HG03432 (cell line): ENCODE measurements at regions not wholly inside any gene's neighbourhood (a gene's known extent, or its start where the extent isn't known, plus 50 kb on each side); places are given as distances from the start of the nearest gene placed in this dataset.

ENCODE experiments used
- ATAC-seq: cut with Tn5 transposase; IDR thresholded peaks from one replicate; pipeline ENCODE4 v1.9.1; 2021; ENCODE audit warnings: mild to moderate bottlenecking, moderate library complexity; ENCODE audit not compliant: unreplicated experiment

DNA sequence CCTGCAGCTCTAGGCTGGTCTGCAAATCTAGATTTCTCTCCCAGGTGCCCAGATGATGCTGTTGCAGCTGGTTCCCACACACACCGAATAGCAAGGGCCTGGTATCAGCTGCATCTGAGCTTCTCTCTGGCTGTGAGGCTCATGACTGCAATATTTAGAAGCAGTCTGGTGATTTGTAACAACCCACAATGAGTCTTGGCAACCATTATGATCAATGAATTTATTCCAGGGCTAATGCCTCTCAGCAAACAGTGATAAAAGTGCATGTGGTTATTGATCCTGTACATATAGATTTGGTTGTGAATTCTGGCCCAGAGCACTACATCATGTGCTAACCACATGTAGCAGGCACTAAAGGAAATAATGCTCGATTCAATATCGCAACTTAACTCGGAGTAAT is 114.3 kb downstream of the ASCL4 start:
- ATAC-seq: no peak

DNA sequence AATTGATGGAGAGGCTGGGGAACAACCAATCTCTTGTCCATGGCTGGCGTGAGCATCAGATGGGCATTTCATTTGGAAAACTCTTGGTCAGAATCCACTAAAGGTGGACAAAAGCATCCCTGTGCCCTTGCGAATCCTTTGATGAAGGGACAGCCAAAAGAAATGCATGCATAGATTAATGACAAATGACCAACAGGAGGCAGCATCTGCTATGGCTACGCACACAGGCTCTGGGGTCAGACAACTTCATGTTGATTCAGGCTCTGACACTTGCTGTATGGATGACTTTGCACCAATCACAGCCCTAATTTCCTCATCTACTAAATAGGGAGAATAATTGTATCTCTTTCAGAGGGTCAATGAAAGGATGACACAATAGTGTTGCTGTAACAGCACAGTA is 117.5 kb downstream of the ASCL4 start:
- no peak for ATAC-seq

DNA sequence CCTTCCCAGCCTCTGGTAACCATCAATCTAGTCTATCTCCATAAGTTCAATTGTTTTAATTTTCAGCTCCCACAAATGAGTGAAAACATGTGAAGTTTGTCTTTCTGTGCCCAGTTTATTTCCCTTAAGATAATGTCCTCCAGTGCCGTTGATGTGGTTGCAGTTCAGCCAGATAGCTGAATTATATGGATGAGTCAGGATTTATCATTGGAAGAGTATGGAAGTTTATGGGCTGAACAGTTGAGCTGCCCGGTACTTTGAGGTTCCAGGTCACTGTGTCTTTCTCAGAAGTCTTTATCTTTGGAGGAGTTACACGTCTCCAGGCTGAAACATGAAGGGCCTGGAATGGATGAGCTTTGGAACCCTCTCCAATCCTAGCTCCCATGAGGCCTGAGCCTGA is 120.1 kb downstream of the ASCL4 start:
- ATAC-seq: no peak

DNA sequence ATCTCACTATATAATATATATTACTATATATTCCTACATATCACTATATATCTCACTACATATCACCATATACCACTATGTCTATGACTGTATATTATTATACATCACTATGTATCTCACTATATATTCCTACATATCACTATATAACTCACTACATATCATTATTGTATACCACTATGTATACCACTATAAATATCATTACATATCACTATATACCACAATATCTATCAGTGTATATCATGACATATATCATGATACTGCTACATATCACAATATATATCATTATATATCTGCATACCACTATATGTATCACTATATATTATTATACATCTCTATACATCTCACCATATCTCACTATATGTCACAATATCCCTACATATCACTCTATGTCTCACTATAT is 121.5 kb downstream of the ASCL4 start:
- ATAC-seq: no peak

DNA sequence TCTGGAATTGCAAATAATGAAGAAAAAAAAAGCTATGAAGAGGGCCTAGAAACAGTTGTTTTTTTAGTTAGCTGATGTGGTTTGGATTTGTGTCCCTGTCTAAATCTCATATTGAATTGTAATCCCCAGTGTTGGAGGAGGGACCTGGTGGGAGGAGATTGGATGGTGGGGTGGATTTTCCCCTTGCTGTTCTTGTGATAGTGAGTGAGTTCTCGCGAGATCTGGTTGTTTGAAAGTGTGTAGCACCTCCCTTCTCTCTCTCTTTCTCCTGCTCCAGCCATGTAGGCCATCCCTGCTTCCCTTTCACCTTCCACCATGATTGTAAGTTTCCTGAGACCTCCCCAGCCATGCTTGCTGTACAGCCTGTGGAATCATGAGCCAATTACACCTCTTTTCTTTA is 126.1 kb downstream of the ASCL4 start:
- ATAC-seq: no peak

DNA sequence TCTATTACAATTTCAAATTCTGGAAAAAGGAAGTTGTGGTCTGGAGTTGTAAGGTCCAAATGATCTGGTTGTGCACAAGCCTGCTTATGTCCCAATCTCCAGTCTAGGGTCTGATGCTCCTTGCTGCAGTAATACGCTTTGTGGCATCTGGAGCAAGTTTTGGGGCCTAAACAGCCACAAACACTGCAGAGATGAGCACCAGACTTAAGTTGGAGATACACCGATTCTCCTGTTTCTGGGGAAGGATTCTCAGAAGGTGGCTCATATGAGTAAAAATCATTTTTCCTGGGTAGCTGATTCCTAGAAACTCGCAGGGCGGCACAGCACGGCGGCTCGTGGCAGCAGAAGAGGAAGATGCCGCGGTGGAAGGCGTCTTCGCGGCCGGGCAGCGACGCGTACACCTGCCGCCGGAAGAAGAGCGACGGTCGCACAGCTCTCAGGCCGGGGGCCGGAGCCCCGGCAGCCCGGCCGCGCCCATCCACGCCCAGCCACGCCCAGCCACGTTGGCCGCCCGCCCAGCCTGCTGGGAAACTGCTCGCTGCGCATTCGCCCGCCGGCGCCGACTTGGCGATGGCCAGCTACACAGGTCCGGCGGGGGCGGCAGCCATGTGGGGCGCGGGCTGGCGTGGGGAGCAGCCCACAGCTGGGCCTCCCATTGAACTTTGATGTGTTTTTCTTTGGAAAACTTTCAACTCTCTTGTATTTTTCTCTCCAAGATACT is 129.0 kb downstream of the ASCL4 start:
- peak; percentile 99 for ATAC-seq

DNA sequence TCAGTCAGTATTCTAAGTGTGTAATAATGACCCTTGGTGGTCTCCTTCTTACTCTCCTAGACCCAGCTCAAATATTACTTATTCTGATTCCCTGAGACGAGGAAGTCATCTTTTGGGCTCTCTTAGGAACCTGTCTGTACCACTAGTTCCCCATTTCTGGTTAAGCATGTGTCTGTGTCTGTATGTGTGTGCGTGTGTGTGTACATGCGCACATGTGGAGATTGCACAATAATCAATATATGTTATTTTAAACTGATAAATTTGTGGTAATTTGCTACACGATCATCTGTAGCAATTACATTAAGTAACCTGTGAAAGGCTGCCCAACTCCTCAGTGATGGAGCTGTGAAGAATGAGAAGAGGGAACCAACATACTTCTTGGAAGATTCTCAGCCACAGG is 132.2 kb downstream of the ASCL4 start:
- no peak for ATAC-seq

DNA sequence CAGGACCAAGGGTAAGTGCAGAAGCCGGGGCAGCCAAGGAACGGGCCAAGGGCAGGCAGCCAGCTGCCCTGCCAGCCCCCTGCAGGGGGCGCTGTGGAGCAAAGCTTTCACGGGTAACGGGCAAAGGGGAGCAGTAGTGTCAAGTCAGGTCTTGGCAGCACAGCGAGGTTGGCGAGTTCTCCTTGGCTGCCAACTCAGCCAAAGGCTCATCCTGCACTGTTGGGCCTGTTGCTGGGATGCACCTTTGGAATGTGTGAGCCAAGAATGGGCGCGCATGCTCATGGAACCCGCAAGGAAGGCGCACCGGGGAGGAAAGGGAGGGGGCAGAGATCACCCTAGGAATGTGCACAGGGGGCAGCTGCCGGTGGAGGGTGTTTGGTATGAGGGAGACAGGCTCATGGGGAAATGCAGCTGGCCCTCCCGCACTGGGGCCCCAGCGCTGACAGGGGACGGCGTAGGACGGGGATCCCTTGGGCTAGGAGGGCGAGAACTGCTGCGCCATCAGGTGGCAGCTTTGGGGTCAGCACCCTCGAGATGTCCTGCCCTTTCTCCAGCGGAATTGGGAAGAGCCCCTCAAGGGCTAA is 138.0 kb downstream of the ASCL4 start:
- ATAC-seq: peak; percentile 83

DNA sequence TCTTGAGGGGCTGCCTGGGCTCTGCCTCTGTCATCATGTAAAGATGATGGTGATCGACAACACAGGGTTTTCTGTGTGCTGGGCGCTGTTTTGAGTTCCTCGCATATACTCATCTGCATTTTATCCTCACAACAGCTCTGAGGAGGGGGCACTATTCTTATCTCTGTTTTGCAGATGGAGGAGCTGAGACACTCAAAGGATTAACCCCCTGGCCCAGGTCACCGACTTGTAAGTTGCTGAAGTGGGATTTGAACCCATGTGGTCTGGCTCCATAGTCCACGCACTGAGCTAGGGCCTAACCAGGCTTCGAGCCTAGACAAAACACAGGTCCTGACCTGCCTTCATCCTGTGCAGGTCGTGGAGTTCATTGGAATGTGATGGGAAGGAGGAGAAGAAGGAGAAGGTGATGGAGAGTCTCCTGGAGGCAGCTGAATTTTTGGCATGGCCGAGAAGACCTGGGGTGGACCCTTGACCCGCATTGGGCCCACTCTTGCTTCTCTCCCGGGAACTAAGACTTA is 140.0 kb downstream of the ASCL4 start:
- no peak for ATAC-seq

DNA sequence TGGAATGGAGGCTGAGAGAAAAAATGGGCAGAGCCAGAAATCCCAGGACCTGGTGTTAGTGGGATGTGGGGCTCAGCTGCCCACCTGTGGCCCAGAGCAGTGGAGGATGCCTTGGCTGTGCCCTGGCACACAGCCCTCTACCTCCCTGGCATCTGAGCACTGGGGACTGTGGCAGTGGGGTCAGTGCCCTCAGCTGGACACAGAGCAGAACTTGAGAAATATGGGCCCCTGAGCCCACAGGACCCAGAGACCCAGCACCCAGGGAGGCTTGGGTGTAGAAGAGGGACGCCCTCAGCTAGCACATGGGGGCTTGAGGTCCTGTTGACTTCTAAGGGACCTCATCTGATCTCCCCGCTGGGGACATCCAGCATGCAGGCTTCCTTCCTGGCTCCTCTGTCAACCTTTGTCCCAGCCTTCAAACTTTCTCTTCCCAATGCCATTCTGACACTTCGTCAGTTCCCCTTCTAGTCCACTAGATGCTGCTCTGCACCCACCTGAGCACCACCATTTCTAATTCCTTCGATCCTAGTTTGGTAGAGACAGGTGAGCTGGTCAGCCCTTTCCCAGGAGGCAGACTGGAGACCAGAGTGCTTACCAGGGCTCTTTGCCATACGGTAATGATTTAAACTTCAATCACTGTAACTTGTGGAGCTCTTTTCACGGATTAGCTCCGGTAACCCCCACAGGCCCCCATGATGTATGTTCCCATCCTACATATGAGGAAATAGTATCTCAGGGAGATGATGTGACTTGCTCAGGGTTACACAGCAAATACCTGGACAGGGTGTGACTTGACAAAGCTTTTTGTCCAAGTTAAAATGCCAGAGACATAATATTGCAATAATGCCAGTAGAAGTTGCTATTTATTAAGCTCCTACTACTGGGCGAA is 143.7 kb downstream of the ASCL4 start:
- no peak for ATAC-seq

DNA sequence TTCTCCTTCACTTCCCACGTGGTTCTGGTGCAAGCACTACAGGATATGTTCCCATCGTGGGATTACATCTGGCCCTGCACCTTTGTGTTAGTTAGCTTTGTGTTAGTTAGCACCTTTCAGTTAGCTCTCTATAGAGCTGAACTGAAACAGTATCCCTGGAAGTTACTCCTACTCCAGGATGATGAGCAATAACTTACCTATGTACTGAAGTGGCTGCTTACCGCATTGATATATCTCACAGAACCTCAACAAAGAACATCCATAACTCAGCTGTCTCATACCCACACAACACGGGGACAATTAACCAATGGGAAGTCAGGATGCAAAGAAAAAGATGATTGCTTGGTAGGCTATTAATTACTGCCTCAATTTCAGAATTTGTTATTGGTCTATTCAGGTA is 146.6 kb downstream of the ASCL4 start:
- no peak for ATAC-seq

DNA sequence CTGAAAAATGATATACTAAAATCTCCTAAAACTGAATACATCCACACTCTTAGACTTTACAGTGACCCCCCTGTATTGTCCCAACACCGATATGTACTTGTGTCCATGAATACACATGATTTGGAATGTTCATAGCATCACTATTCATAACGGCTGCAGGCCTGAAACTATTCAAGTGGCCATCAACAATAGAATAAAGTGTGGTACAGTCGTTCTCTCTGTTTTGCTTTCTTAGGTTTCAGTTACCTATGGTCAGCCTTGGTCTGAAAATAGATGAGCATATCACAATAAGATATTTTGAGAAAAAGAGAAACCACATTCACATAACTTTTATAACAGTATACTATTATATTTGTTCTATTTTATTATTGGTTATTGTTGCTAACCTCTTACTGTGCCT is 150.6 kb downstream of the ASCL4 start:
- ATAC-seq: no peak

DNA sequence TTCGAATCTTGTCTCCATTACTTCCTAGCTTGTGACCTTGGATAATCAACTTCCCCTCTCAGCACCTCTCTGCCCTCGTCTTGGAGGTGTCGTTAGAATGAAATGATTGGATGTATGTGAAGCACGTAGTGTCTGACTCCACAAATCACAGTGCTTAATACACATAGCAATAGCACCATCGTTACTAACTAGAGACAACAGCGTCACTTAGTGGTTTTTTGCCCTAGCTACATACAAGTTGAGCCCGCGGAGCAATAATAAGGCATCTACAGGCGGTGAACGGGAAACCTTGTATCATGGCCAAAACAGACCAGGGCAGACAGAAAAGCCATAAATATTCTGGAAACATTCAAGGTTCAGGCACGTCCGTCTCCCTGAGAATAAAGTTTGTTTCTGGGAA is 154.9 kb downstream of the ASCL4 start:
- ATAC-seq: no peak

DNA sequence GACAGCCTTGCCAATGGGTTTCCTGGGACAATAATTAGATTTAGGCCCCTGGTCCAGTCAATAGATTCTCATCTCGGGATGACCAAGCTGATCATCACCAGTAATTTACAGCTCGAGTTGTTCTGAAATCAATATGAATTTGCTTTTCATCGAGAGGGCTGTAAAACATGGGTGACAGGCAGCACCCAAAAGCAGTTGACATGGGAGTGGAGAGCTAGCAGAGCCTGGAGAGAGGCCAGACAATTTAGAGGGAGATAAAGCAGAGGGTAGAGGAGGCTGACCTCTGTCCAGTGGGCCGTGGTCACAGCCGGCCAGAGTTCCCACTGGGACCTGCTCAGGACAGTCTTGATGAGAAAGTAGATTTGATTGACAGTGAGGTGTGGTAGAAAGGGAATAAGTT is 157.3 kb downstream of the ASCL4 start:
- no peak for ATAC-seq

DNA sequence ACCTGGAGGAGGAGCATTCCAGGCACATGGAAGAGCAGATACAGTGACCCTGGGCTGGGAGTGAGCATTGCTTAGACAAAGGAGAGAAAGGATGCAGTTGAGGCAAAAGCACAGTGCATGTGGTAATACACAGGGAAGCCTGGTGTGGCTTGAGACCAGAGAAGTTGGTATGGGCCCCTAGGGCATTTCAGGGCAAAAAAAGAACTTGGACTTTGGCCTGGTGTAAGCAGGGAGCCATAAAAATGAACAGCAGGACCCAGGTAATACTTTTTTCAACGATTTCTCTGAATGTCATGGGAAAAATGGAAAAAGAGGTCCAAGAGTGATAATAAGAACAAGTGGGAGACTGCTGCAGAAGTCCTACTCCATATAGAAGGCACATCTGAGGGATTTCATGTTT is 163.9 kb downstream of the ASCL4 start:
- no peak for ATAC-seq

DNA sequence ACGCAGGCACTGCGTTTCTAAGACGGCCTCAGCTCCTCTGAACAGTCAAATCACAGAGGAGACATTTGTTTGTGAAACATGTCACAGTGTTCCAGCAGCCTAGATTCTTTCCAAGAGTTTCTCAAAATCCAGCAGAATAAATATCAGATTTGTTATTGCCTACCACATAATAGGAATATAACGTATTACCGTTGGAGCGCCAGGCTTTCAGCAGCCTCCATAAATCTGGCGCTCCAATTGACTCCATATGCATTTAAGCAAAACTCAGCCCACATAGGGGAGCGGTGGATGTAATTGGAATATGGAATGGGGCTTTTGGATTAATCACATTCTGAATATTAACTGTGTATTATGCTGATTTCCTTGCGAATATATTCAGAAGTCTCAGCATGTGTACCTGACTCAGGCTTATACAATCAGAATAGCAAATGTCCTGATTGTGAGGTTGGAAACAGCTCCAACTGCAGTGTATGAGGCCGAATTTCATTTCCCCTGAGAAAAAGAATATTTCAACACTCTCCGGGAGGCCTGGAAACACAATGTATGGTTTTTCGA is 174.0 kb downstream of the ASCL4 start:
- ATAC-seq: no peak

DNA sequence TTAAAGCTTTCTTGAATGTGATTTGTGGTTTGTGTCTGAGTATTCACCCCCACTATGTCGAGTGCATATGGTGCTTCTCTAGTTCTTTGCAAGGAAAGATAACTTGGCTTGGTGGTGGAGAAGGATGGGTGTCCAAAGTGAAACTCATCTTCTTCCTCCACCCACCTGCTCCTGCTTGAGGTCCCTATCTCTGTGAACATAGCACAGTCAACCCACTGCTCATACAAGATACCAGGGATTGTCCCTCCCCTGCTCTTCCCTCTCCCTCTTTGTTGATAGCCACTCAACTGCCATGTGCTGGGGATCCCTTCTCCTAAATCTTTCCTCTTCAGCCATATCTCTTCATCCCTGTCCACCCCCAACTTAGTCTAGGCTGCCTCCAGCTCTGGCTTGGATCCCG is 176.5 kb downstream of the ASCL4 start:
- no peak for ATAC-seq

DNA sequence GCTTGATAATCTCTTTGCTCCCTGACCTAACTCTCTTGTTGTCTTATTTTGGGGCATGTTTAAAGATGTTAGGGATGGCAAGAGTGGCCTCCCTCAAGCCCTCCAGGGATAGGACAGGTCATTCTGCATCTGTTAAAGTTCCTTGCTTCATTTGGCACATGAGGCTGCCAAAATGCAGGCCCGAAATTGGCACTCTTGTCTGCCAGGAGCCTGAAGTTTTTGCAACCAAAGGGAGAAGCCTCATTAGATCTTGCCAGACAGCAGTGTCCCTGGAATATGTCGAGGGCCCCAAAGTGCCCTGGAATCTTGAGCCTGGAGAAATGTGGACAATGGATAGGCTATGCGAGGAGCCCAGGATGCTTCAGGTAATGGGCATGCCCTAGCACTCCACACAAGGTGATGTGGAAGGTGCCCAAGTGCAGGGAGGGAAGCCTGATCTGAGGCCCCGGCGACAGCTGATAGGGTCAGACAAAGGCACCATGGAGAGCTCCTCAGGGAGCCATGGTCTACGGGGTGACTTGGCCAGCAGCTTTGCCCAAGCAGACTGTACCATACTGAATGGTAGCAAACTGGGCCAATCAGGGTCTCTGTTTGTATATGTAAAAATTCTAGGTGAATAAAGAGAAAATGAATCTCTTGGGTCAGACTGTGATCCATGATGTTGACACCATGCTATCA is 173.0 kb upstream of the WSCD2 start:
- ATAC-seq: no peak

DNA sequence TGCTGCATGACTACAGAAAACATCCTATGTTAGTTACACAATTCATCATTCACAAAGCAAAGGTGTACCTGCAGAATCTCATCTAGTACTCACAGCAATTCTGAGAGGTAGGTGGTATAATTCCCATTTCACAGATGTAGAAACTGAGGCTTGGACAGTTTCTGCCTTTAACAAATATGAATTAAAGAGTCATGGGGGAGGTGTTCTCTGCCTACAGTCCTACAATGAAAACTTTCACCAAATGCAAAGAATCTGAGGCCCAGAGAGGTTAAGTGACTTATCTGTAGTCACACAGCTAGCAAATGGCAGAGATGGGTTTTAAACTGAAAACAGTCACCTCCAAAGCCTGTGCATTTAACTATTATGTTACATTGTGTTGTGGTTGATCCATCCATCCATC is 171.6 kb upstream of the WSCD2 start:
- no peak for ATAC-seq

DNA sequence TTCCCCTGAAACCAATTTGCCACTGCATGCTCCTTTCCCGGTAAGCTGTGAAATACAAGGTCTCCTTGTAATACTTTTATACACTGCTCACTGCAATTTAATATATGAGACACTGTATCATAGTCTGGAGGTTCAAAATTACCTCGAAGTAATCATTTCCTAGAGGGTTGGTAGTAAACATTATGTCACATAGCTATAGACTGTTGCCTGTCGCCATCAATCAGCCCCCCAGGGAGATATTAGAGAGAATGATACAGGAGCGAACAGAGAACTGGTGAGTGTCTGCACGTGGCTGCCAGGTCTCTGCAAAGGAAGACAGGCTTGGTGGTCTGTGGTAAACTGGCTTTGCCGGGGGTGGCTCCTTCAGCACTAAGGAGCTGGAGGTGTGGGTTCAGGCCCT is 165.5 kb upstream of the WSCD2 start:
- ATAC-seq: no peak

DNA sequence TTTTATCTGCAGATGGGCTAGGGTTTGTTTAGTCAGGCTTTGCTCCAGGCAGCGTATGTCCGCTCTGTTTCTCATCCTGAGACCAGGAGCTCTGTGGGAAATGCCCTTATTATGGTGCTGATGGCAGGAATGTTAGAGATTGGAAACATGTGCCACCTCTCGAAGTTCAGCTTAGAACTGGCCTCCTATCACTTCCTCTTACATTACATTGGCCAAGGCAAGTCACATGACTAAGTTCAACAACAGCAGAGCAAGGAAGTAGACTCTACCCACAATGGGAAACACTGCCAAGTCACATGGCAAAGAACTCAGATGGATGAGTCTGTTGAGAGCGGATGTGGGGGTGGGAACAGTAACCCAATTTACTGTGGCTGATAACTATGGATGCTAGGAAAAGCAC is 161.9 kb upstream of the WSCD2 start:
- no peak for ATAC-seq
